ENCODE measurements at regions not wholly inside any gene's neighbourhood (a gene's known extent, or its start where the extent isn't known, plus 50 kb on each side); places are given as distances from the start of the nearest gene placed in this dataset.

- Histone ChIP-seq H3K27me3 (no peaks in the 10 kb centered on the region), H3K27ac (no peak overlapping the region), H3K4me1 (peaks cover 23% of the 10 kb centered on the region), H3K36me3 (no peaks in the 10 kb centered on the region), H3K9me3 (no peaks in the 10 kb centered on the region), H3K4me3 (no peak overlapping the region)
- no peak for TF ChIP-seq EP300 (IDR thresholded peaks at IDR 0.05)
- no peak for TF ChIP-seq CTCF (IDR thresholded peaks at IDR 0.05)
- no peak for TF ChIP-seq POLR2AphosphoS5 (IDR thresholded peaks at IDR 0.05)
- TF ChIP-seq POLR2A (IDR thresholded peaks at IDR 0.05): no peak
- 100% methylated on average over 4 of the region's 4 CpGs for WGBS
- no peak for DNase-seq (ENCODE audit: low spot score in 2 of 2)
Measured at GRCh38 chr3:177524742-177525141, 327.5 kb upstream of the TBL1XR1 start.

GRCh38 chr3:177525414-177525813 lies 328.1 kb upstream of the TBL1XR1 start:
- H3K4me3 ChIP-seq: no peak overlapping the region
- H3K27me3 ChIP-seq: no peaks in the 10 kb centered on the region
- no peak overlapping the region for H3K27ac ChIP-seq
- H3K4me1 ChIP-seq: peaks cover 26% of the 10 kb centered on the region
- H3K9me3 ChIP-seq: no peaks in the 10 kb centered on the region
- no peak for TF ChIP-seq POLR2A (IDR thresholded peaks at IDR 0.05)
- TF ChIP-seq EP300 (IDR thresholded peaks at IDR 0.05): no peak
- TF ChIP-seq POLR2AphosphoS5 (IDR thresholded peaks at IDR 0.05): no peak
- TF ChIP-seq CTCF (IDR thresholded peaks at IDR 0.05): no peak
- 92% methylated on average over 1 of the region's 1 CpG for WGBS
- no peaks in the 10 kb centered on the region for H3K36me3 ChIP-seq
- DNase-seq (ENCODE audit: low spot score in 2 of 2): no peak

GRCh38 chr3:177525987-177526712 lies 328.9 kb upstream of the TBL1XR1 start:
- H3K27ac ChIP-seq: no peak overlapping the region
- no peaks in the 10 kb centered on the region for H3K27me3 ChIP-seq
- no peaks in the 10 kb centered on the region for H3K9me3 ChIP-seq
- H3K36me3 ChIP-seq: no peaks in the 10 kb centered on the region
- 47% methylated on average over 9 of the region's 9 CpGs for WGBS
- H3K4me1 ChIP-seq: peaks cover 31% of the 10 kb centered on the region
- no peak for DNase-seq (ENCODE audit: low spot score in 2 of 2)
- TF ChIP-seq POLR2A (IDR thresholded peaks at IDR 0.05) (no peak), EP300 (IDR thresholded peaks at IDR 0.05) (no peak), POLR2AphosphoS5 (IDR thresholded peaks at IDR 0.05) (no peak), CTCF (IDR thresholded peaks at IDR 0.05) (no peak)
- no peak overlapping the region for H3K4me3 ChIP-seq

- no peak overlapping the region for H3K27ac ChIP-seq
- no peaks in the 10 kb centered on the region for H3K9me3 ChIP-seq
- no peaks in the 10 kb centered on the region for H3K27me3 ChIP-seq
- no peaks in the 10 kb centered on the region for H3K36me3 ChIP-seq
- H3K4me1 ChIP-seq: peaks cover 25% of the 10 kb centered on the region
- DNase-seq (ENCODE audit: low spot score in 2 of 2): no peak
- WGBS: 72% methylated on average over 7 of the region's 7 CpGs
- TF ChIP-seq POLR2A (IDR thresholded peaks at IDR 0.05) (no peak), EP300 (IDR thresholded peaks at IDR 0.05) (no peak), CTCF (IDR thresholded peaks at IDR 0.05) (no peak), POLR2AphosphoS5 (IDR thresholded peaks at IDR 0.05) (no peak)
- H3K4me3 ChIP-seq: no peak overlapping the region
Measured at GRCh38 chr3:177527182-177527581, 329.9 kb upstream of the TBL1XR1 start.

- no peak overlapping the region for H3K27ac ChIP-seq
- no peak for DNase-seq (ENCODE audit: low spot score in 2 of 2)
- H3K4me3 ChIP-seq: no peak overlapping the region
Measured at GRCh38 chr3:177528306-177529070, 331.2 kb upstream of the TBL1XR1 start.

More at GRCh38 chr3:177528306-177529070, 331.2 kb upstream of the TBL1XR1 start:
- Histone ChIP-seq H3K27me3 (no peaks in the 10 kb centered on the region), H3K36me3 (no peaks in the 10 kb centered on the region), H3K4me1 (peaks cover 25% of the 10 kb centered on the region), H3K9me3 (no peaks in the 10 kb centered on the region)
- TF ChIP-seq CTCF (IDR thresholded peaks at IDR 0.05) (no peak), POLR2A (IDR thresholded peaks at IDR 0.05) (no peak), POLR2AphosphoS5 (IDR thresholded peaks at IDR 0.05) (no peak), EP300 (IDR thresholded peaks at IDR 0.05) (no peak)
- 92% methylated on average over 2 of the region's 2 CpGs for WGBS
